SK-N-SH treated with all-trans-retinoic acid at 6 μM for 48 hours (cell line): ENCODE measurements at regions not wholly inside any gene's neighbourhood (a gene's known extent, or its start where the extent isn't known, plus 50 kb on each side); places are given as distances from the start of the nearest gene placed in this dataset.

Source experiments
- ATAC-seq: fragments of 200-7000 bp; cut with Tn5 transposase; 3 replicates; pipeline ENCODE4 v1.9.1; 2020; ENCODE audit warnings: mild to moderate bottlenecking, moderate library complexity
- ARNTL ChIP-seq: fragments of 450-650 bp; formaldehyde crosslinking; IDR thresholded peaks from 2 replicates; pipeline ENCODE4 v1.5.0; 2020; ENCODE audit warnings: low read depth, mild to moderate bottlenecking, moderate library complexity, borderline replicate concordance
- BACH2 ChIP-seq: fragments of 250-450 bp; sonication (Bioruptor Pico); IDR thresholded peaks from 2 replicates; pipeline ENCODE4 v1.9.0; 2021; ENCODE audit warnings: mild to moderate bottlenecking, borderline replicate concordance
- CSDC2 ChIP-seq: fragments of 250-450 bp; sonication (Bioruptor Pico); IDR thresholded peaks from 2 replicates; pipeline ENCODE4 v1.5.0; 2020; ENCODE audit warnings: mild to moderate bottlenecking, moderate library complexity
- ESRRG ChIP-seq: fragments of 250-450 bp; sonication (Bioruptor Pico); IDR thresholded peaks from 2 replicates; pipeline ENCODE4 v1.6.1; 2021; ENCODE audit warnings: mild to moderate bottlenecking
- GLIS3 ChIP-seq: fragments of 250-450 bp; sonication (Bioruptor Pico); IDR thresholded peaks from 2 replicates; pipeline ENCODE4 v1.5.0; 2020; ENCODE audit warnings: mild to moderate bottlenecking, moderate library complexity
- ISL1 ChIP-seq: fragments of 250-450 bp; sonication (Bioruptor Pico); IDR thresholded peaks from 2 replicates; pipeline ENCODE4 v2.1.2; 2022; ENCODE audit warnings: mild to moderate bottlenecking, moderate library complexity
- OSR1 ChIP-seq: fragments of 250-450 bp; sonication (Bioruptor Pico); IDR thresholded peaks from 2 replicates; pipeline ENCODE4 v1.8.0; 2022; ENCODE audit warnings: moderate library complexity, mild to moderate bottlenecking, inconsistent platforms
- PPARA ChIP-seq: fragments of 250-450 bp; sonication (Bioruptor Pico); IDR thresholded peaks from 2 replicates; pipeline ENCODE4 v1.5.0; 2020; ENCODE audit warnings: mild to moderate bottlenecking, borderline replicate concordance
- SNAI2 ChIP-seq: fragments of 250-450 bp; sonication (Bioruptor Pico); IDR thresholded peaks from 2 replicates; pipeline ENCODE4 v1.5.0; 2020; ENCODE audit warnings: mild to moderate bottlenecking, moderate library complexity
- TCF4 ChIP-seq: fragments of 250-450 bp; sonication (Bioruptor Pico); IDR thresholded peaks from 2 replicates; pipeline ENCODE4 v1.8.0; 2021; ENCODE audit warnings: mild to moderate bottlenecking, moderate library complexity, borderline replicate concordance
- TOX ChIP-seq: fragments of 250-450 bp; sonication (Bioruptor Pico); IDR thresholded peaks from 2 replicates; pipeline ENCODE4 v1.8.0; 2021; ENCODE audit warnings: mild to moderate bottlenecking, moderate library complexity, borderline replicate concordance
- ZC3H10 ChIP-seq: fragments of 250-450 bp; sonication (Bioruptor Pico); IDR thresholded peaks from 2 replicates; pipeline ENCODE4 v1.5.1; 2021; ENCODE audit warnings: mild to moderate bottlenecking, moderate library complexity
- ZFP30 ChIP-seq: fragments of 450-650 bp; formaldehyde crosslinking; IDR thresholded peaks from 2 replicates; pipeline ENCODE4 v1.5.0; 2022; ENCODE audit warnings: mild to moderate bottlenecking, moderate library complexity
- ZNF565 ChIP-seq: fragments of 450-650 bp; formaldehyde crosslinking; conservative IDR thresholded peaks from 2 replicates; pipeline ENCODE4 v1.5.0; 2020; ENCODE audit warnings: low read depth, mild to moderate bottlenecking, moderate library complexity
- ZNF8 ChIP-seq: fragments of 450-650 bp; formaldehyde crosslinking; IDR thresholded peaks from 2 replicates; pipeline ENCODE4 v1.5.0; 2020; ENCODE audit warnings: mild to moderate bottlenecking, moderate library complexity
- TF ChIP-seq, protein P1 (sequence below): fragments of 250-450 bp; sonication (Bioruptor Pico); IDR thresholded peaks from 2 replicates; pipeline ENCODE4 v1.5.1; 2021; ENCODE audit warnings: mild to moderate bottlenecking, moderate library complexity
- TF ChIP-seq, protein P2 (sequence below): fragments of 250-450 bp; sonication (Bioruptor Pico); IDR thresholded peaks from 2 replicates; pipeline ENCODE4 v1.5.0; 2020; ENCODE audit warnings: mild to moderate bottlenecking, moderate library complexity
- TF ChIP-seq, protein P3 (sequence below): fragments of 250-450 bp; sonication (Bioruptor Pico); IDR thresholded peaks from 2 replicates; pipeline ENCODE4 v1.8.0; 2021; ENCODE audit warnings: low read depth, mild to moderate bottlenecking, moderate library complexity, borderline replicate concordance
- TF ChIP-seq, protein P4 (sequence below): fragments of 250-450 bp; sonication (Bioruptor Pico); IDR thresholded peaks from 2 replicates; pipeline ENCODE4 v1.8.0; 2020; ENCODE audit warnings: mild to moderate bottlenecking, moderate library complexity, borderline replicate concordance
- TF ChIP-seq, protein P5 (sequence below): fragments of 250-450 bp; sonication (Bioruptor Pico); IDR thresholded peaks from 2 replicates; pipeline ENCODE4 v1.5.1; 2020; ENCODE audit warnings: low read depth, mild to moderate bottlenecking, moderate library complexity

DNA sequence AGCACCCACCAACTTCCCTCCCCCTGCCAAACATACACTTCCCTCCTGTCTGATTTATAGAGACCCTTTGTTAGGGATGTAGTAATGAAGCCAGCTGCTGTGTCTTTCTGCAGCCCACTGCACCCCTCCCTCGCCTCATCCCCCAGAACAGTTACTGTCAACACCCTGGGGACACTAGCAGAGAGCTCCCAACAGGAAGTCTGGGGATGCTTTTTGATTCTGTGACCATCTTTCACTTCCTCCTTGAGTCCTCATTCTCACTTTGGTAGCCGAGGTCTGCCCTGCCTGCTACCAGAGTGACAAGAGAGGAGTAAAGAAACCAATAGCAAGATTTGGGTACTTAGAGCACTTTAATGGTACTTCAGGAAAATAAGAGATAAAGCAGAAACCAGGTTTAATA is 201.6 kb downstream of the SATB1 start:
- TF ChIP-seq, protein P1, sequence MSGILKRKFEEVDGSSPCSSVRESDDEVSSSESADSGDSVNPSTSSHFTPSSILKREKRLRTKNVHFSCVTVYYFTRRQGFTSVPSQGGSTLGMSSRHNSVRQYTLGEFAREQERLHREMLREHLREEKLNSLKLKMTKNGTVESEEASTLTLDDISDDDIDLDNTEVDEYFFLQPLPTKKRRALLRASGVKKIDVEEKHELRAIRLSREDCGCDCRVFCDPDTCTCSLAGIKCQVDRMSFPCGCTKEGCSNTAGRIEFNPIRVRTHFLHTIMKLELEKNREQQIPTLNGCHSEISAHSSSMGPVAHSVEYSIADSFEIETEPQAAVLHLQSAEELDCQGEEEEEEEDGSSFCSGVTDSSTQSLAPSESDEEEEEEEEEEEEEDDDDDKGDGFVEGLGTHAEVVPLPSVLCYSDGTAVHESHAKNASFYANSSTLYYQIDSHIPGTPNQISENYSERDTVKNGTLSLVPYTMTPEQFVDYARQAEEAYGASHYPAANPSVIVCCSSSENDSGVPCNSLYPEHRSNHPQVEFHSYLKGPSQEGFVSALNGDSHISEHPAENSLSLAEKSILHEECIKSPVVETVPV (CRISPR knock-in tag), result no peak
- TF ChIP-seq ARNTL, result no peak
- TF ChIP-seq ZFP30, result no peak
- TF ChIP-seq, protein P2, sequence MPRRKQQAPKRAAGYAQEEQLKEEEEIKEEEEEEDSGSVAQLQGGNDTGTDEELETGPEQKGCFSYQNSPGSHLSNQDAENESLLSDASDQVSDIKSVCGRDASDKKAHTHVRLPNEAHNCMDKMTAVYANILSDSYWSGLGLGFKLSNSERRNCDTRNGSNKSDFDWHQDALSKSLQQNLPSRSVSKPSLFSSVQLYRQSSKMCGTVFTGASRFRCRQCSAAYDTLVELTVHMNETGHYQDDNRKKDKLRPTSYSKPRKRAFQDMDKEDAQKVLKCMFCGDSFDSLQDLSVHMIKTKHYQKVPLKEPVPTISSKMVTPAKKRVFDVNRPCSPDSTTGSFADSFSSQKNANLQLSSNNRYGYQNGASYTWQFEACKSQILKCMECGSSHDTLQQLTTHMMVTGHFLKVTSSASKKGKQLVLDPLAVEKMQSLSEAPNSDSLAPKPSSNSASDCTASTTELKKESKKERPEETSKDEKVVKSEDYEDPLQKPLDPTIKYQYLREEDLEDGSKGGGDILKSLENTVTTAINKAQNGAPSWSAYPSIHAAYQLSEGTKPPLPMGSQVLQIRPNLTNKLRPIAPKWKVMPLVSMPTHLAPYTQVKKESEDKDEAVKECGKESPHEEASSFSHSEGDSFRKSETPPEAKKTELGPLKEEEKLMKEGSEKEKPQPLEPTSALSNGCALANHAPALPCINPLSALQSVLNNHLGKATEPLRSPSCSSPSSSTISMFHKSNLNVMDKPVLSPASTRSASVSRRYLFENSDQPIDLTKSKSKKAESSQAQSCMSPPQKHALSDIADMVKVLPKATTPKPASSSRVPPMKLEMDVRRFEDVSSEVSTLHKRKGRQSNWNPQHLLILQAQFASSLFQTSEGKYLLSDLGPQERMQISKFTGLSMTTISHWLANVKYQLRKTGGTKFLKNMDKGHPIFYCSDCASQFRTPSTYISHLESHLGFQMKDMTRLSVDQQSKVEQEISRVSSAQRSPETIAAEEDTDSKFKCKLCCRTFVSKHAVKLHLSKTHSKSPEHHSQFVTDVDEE (CRISPR knock-in tag), result no peak
- no peak for ATAC-seq

DNA sequence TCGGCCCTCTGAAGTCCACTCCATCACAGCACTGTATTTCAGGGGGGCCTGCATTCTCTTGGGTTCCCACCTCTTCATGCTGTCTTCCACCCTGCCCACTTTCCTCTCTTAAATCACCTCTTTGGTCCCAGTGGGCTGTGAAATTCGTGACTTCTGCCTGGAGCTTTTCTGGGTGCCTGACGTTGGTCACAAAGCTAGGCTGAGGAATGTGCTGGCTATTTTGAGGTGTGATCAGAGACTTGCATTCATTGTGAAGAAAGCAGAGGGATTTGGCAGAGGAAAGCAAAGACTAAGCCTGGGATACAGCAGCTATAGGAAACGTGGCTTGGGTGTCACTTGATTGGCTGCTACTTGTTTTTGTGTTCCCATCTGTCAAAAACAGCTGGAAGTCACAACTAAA is 202.5 kb downstream of the SATB1 start:
- ATAC-seq, result no peak
- no peak for TF ChIP-seq ZC3H10 (CRISPR knock-in tag)
- no peak for TF ChIP-seq GLIS3
- TF ChIP-seq TCF4 (CRISPR knock-in tag), result no peak
- TF ChIP-seq, protein P2 (CRISPR knock-in tag), result no peak
- TF ChIP-seq BACH2 (CRISPR knock-in tag), result no peak
- TF ChIP-seq, protein P3, sequence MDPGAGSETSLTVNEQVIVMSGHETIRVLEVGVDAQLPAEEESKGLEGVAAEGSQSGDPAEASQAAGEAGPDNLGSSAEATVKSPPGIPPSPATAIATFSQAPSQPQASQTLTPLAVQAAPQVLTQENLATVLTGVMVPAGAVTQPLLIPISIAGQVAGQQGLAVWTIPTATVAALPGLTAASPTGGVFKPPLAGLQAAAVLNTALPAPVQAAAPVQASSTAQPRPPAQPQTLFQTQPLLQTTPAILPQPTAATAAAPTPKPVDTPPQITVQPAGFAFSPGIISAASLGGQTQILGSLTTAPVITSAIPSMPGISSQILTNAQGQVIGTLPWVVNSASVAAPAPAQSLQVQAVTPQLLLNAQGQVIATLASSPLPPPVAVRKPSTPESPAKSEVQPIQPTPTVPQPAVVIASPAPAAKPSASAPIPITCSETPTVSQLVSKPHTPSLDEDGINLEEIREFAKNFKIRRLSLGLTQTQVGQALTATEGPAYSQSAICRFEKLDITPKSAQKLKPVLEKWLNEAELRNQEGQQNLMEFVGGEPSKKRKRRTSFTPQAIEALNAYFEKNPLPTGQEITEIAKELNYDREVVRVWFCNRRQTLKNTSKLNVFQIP (CRISPR knock-in tag), result no peak
- no peak for TF ChIP-seq TOX (CRISPR knock-in tag)
- TF ChIP-seq ZNF565 (CRISPR knock-in tag), result no peak
- TF ChIP-seq, protein P1 (CRISPR knock-in tag), result no peak
- TF ChIP-seq, protein P4, sequence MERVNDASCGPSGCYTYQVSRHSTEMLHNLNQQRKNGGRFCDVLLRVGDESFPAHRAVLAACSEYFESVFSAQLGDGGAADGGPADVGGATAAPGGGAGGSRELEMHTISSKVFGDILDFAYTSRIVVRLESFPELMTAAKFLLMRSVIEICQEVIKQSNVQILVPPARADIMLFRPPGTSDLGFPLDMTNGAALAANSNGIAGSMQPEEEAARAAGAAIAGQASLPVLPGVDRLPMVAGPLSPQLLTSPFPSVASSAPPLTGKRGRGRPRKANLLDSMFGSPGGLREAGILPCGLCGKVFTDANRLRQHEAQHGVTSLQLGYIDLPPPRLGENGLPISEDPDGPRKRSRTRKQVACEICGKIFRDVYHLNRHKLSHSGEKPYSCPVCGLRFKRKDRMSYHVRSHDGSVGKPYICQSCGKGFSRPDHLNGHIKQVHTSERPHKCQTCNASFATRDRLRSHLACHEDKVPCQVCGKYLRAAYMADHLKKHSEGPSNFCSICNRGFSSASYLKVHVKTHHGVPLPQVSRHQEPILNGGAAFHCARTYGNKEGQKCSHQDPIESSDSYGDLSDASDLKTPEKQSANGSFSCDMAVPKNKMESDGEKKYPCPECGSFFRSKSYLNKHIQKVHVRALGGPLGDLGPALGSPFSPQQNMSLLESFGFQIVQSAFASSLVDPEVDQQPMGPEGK (CRISPR knock-in tag), result no peak
- TF ChIP-seq ARNTL, result no peak
- no peak for TF ChIP-seq ESRRG (CRISPR knock-in tag)
- TF ChIP-seq ZNF8 (CRISPR knock-in tag), result no peak
- no peak for TF ChIP-seq PPARA (CRISPR knock-in tag)
- TF ChIP-seq SNAI2 (CRISPR knock-in tag), result no peak
- no peak for TF ChIP-seq ZFP30
- no peak for TF ChIP-seq CSDC2
- TF ChIP-seq, protein P5, sequence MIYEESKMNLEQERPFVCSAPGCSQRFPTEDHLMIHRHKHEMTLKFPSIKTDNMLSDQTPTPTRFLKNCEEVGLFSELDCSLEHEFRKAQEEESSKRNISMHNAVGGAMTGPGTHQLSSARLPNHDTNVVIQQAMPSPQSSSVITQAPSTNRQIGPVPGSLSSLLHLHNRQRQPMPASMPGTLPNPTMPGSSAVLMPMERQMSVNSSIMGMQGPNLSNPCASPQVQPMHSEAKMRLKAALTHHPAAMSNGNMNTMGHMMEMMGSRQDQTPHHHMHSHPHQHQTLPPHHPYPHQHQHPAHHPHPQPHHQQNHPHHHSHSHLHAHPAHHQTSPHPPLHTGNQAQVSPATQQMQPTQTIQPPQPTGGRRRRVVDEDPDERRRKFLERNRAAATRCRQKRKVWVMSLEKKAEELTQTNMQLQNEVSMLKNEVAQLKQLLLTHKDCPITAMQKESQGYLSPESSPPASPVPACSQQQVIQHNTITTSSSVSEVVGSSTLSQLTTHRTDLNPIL (CRISPR knock-in tag), result no peak
- TF ChIP-seq ISL1 (CRISPR knock-in tag), result no peak
- TF ChIP-seq OSR1 (CRISPR knock-in tag), result no peak
- TF ChIP-seq, all 23 proteins: peak for 0
